ENCODE measurements at regions not wholly inside any gene's neighbourhood (a gene's known extent, or its start where the extent isn't known, plus 50 kb on each side); places are given as distances from the start of the nearest gene placed in this dataset.

DNA sequence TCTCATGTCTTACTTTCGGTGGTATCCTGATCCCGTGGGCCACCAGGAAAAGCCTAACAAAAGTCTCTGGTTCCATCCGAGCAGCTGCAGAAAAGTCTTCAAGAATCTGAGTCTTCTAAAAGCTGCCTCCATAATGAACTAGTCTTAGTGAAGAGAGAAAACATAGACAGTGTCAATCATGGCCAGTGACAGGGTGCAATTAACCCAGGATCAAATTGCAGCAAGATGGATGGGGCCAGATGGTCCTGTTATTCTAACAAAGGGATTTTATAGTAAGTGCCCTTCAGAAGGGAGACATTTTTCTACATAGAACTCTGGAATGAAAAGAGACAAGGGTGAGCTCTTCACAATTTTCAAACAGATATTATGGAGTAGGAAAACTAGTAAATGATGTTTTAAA lies 281.6 kb upstream of the ZFP64 start:
- TF ChIP-seq, protein P1, sequence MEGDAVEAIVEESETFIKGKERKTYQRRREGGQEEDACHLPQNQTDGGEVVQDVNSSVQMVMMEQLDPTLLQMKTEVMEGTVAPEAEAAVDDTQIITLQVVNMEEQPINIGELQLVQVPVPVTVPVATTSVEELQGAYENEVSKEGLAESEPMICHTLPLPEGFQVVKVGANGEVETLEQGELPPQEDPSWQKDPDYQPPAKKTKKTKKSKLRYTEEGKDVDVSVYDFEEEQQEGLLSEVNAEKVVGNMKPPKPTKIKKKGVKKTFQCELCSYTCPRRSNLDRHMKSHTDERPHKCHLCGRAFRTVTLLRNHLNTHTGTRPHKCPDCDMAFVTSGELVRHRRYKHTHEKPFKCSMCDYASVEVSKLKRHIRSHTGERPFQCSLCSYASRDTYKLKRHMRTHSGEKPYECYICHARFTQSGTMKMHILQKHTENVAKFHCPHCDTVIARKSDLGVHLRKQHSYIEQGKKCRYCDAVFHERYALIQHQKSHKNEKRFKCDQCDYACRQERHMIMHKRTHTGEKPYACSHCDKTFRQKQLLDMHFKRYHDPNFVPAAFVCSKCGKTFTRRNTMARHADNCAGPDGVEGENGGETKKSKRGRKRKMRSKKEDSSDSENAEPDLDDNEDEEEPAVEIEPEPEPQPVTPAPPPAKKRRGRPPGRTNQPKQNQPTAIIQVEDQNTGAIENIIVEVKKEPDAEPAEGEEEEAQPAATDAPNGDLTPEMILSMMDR (IDR thresholded peaks at IDR 0.05), result no peak
- no peak for TF ChIP-seq EZH2 (IDR thresholded peaks at IDR 0.05)
